ENCODE measurements at regions not wholly inside any gene's neighbourhood (a gene's known extent, or its start where the extent isn't known, plus 50 kb on each side); places are given as distances from the start of the nearest gene placed in this dataset.

- no peak for DNase-seq
Measured at GRCh38 chr18:22114526-22115321, 54.7 kb upstream of the GATA6 start.

DNA sequence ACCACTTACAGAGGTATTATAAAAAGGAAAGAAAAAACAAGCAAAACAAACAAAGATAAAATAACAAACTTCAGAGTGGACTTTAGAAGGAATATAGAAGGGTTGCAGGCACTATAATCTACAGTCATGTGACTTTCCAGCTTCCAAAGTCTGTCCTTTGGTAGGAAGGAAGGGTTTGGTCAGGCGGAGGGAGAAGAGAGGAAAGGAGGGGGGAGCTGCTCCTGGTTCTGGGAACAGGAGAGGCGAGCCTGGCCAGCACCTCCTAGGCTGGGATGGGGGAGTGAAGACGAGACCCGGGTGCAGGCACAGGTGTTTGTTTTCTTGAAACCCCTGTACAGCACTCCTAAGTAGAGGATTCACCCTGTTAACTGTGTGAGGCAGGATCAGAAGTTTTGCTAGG is 53.8 kb upstream of the GATA6 start:
- no peak for DNase-seq
